ENCODE measurements at regions not wholly inside any gene's neighbourhood (a gene's known extent, or its start where the extent isn't known, plus 50 kb on each side); places are given as distances from the start of the nearest gene placed in this dataset.

- DNase-seq = peak; percentile 73
Measured at GRCh38 chr12:24069532-24070395, 120.3 kb upstream of the SOX5 start.

GRCh38 chr12:24066865-24067264 lies 117.4 kb upstream of the SOX5 start:
- no peak for DNase-seq

GRCh38 chr12:24066097-24066496 lies 116.6 kb upstream of the SOX5 start:
- DNase-seq = no peak

GRCh38 chr12:24062642-24063245 lies 113.3 kb upstream of the SOX5 start:
- DNase-seq = no peak

GRCh38 chr12:24060089-24060488 lies 110.6 kb upstream of the SOX5 start:
- no peak for DNase-seq

- DNase-seq = no peak
Measured at GRCh38 chr12:24057920-24058476, 108.5 kb upstream of the SOX5 start.

GRCh38 chr12:24055747-24056146 lies 106.3 kb upstream of the SOX5 start:
- no peak for DNase-seq

GRCh38 chr12:24054416-24054815 lies 104.9 kb upstream of the SOX5 start:
- no peak for DNase-seq

- DNase-seq = no peak
Measured at GRCh38 chr12:24049728-24050127, 100.3 kb upstream of the SOX5 start.

- no peak for DNase-seq
Measured at GRCh38 chr12:24049101-24049500, 99.6 kb upstream of the SOX5 start.

- no peak for DNase-seq
Measured at GRCh38 chr12:24048446-24048845, 99.0 kb upstream of the SOX5 start.

GRCh38 chr12:24047326-24047725 lies 97.9 kb upstream of the SOX5 start:
- DNase-seq = no peak

GRCh38 chr12:24045816-24046257 lies 96.4 kb upstream of the SOX5 start:
- no peak for DNase-seq

- DNase-seq = no peak
Measured at GRCh38 chr12:24044941-24045703, 95.7 kb upstream of the SOX5 start.

- no peak for DNase-seq
Measured at GRCh38 chr12:24042651-24043050, 93.2 kb upstream of the SOX5 start.

GRCh38 chr12:24039113-24039525 lies 89.6 kb upstream of the SOX5 start:
- DNase-seq = no peak

- no peak for DNase-seq
Measured at GRCh38 chr12:24038211-24038997, 88.9 kb upstream of the SOX5 start.

- no peak for DNase-seq
Measured at GRCh38 chr12:24036438-24037216, 87.2 kb upstream of the SOX5 start.

- DNase-seq = no peak
Measured at GRCh38 chr12:24034894-24035293, 85.4 kb upstream of the SOX5 start.

GRCh38 chr12:24034160-24034559 lies 84.7 kb upstream of the SOX5 start:
- no peak for DNase-seq

GRCh38 chr12:24027352-24027751 lies 77.9 kb upstream of the SOX5 start:
- no peak for DNase-seq
